Epithelial cell of esophagus (primary cell): ENCODE measurements at regions not wholly inside any gene's neighbourhood (a gene's known extent, or its start where the extent isn't known, plus 50 kb on each side); places are given as distances from the start of the nearest gene placed in this dataset.

Source experiments
- DNase-seq: peaks from one replicate; pipeline ENCODE4 v3.0.0; 2010; ENCODE audit warnings: low read depth
- H3K4me3 ChIP-seq: 2 replicates; pipeline ENCODE4 v1.5.1; 2011; ENCODE audit warnings: mild to moderate bottlenecking, low read length, control low read depth
- TF ChIP-seq, protein P1 (sequence below): IDR thresholded peaks from 2 replicates; pipeline ENCODE4 v1.5.1; 2011; ENCODE audit warnings: low read depth, mild to moderate bottlenecking, low read length, control low read depth, inconsistent platforms; ENCODE audit not compliant: insufficient read depth; ENCODE audit errors: missing control alignments

DNA sequence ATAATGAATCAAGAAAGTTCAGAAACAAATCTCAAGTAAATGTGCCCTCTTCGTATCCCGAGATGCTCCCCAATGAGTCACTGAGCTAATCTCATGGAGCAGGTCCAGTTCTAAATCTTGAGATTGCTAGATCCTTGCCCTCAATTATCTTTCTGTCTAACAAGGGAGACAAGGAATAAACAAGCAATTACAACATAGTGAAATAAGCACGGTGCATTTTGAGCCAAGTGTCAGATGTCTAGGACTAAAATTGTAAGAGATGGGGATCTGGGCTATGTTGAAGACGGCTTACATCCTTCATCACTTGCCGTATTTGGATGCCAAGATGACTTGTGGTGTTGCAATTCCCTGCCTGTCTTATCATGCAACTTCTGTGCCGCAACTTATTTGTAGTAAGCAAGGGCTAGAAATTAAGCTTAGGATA, 56.5 kb upstream of the ADGRF1 start:
- H3K4me3 ChIP-seq: no peak overlapping the region
- TF ChIP-seq, protein P1, sequence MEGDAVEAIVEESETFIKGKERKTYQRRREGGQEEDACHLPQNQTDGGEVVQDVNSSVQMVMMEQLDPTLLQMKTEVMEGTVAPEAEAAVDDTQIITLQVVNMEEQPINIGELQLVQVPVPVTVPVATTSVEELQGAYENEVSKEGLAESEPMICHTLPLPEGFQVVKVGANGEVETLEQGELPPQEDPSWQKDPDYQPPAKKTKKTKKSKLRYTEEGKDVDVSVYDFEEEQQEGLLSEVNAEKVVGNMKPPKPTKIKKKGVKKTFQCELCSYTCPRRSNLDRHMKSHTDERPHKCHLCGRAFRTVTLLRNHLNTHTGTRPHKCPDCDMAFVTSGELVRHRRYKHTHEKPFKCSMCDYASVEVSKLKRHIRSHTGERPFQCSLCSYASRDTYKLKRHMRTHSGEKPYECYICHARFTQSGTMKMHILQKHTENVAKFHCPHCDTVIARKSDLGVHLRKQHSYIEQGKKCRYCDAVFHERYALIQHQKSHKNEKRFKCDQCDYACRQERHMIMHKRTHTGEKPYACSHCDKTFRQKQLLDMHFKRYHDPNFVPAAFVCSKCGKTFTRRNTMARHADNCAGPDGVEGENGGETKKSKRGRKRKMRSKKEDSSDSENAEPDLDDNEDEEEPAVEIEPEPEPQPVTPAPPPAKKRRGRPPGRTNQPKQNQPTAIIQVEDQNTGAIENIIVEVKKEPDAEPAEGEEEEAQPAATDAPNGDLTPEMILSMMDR: no peak
- DNase-seq: peak; percentile 97

DNA sequence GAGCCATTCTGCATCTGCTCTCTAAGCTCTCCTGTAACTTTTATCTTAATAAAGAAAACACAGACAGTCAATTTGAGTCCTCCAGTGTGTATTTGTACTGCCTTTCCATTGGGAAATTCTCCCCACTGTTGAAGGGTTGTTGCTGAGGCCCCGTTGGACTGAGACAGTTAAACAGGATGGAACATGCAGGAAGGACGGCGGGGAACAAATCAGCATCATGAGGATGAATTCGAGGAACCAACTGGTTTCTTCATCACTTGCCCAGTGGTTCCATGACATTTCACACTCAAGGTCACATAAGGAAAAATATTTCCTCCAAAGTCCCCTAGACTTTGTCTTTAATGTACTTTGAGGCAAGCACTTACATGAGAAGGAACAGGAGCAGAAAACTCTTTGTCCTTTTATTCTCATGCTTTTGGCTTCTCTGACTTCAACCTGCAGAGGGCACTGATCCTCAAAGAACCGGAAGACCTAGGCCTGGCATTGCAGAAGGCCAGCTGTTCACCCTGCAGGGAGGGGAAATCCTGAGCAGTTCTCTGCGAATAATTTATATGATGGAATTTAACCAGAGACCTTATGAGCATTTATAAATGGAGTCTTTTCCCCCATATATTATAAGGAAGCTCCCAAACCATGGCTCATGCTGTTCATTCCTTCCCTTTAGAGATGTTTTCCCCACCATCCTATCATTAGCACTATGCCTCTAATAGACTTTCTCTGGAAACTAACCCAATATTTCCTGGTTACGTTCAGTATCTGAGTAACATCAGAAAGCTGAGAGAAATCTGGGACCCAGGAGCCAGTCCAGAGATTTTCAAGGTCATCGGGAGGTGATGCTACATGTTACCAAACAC, 55.2 kb upstream of the ADGRF1 start:
- TF ChIP-seq, protein P1: peak; percentile 80
- DNase-seq: peak; percentile 84
- no peak overlapping the region for H3K4me3 ChIP-seq

DNA sequence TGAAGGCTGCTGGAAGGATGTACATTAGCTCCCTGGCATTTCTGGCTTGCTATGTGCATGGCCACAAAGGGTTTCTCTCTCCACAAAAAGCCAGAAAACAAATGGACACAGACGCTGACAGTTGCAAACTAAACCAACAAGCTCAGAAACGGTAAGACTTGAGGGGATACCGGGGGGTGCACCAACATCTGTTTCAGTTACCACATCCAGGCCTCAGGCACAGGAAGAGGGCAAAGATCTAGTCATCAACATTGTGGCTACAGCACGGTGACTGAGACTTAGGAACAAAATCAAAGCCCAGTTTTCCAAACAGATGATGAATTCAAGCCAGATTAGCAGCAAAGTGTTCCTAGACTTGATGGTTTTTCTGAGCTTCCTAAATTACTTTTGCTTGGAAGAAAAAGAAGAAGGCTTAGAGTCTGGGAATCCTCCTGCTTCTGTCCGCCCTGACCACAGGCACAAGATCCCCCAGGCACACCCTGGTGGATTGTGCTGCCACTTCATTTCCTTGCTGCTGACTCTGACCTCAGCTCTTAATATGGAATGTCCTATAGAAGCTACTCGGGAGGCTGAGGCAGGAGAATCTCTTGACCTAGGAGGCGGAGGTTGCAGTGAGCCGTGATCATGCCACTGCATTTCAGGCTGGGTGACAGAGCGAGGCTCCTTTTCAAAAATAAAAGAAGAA, 54.2 kb upstream of the ADGRF1 start:
- H3K4me3 ChIP-seq: no peak overlapping the region
- no peak for DNase-seq
- TF ChIP-seq, protein P1: no peak

DNA sequence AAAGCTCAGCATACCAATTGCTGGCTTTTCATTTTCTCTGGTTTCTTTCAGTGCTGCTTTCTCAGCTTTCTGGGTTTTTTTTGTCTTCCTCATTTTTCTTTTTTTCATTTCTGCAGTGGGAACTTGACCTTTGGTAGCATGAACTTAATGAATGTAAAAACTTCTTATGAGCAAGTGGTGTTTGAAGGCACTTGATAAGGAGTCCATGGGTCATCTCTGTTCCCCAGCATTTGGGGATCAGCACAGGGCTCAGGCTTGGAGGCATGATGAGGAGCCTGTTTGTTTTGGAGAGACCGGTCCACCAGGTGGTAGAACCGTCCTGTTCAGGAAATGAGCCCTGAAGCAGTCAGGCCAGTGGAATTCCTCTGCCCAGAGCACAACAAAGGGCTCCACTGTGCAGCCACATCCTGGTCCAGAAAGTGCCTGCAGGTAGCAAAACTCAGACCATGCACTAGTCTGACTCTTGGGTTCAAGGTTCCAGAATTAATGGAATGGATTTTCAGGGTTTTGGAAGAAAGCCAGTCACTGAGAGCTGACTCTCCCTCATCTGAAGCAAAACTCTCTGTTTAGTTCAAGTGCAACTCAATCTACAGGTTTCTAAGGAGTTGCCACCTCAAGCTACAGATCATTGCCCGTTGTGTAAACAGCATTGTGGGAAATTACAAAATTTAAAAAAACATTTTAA, 52.3 kb upstream of the ADGRF1 start:
- peak; percentile 63 for DNase-seq
- no peak overlapping the region for H3K4me3 ChIP-seq
- TF ChIP-seq, protein P1: peak; percentile 38

DNA sequence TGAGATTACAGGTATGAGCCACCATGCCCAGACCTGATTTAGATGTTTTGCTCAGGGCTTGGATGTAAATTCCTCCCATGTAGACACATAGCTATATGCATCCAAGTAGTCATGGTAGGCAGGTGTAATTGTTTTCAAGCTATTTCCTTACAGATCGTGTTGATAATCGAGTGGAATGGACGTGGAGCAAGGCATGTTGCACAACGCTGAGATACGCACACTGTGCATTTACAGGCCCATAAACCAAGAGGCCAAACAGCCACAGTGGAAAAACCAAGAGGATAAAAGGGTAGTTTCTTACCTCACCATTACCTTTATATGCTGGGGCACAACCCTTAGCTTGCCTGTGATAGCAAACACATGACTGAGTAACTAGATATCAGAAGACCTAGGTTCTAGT, 51.0 kb upstream of the ADGRF1 start:
- H3K4me3 ChIP-seq: no peak overlapping the region
- DNase-seq: no peak
- TF ChIP-seq, protein P1: no peak

DNA sequence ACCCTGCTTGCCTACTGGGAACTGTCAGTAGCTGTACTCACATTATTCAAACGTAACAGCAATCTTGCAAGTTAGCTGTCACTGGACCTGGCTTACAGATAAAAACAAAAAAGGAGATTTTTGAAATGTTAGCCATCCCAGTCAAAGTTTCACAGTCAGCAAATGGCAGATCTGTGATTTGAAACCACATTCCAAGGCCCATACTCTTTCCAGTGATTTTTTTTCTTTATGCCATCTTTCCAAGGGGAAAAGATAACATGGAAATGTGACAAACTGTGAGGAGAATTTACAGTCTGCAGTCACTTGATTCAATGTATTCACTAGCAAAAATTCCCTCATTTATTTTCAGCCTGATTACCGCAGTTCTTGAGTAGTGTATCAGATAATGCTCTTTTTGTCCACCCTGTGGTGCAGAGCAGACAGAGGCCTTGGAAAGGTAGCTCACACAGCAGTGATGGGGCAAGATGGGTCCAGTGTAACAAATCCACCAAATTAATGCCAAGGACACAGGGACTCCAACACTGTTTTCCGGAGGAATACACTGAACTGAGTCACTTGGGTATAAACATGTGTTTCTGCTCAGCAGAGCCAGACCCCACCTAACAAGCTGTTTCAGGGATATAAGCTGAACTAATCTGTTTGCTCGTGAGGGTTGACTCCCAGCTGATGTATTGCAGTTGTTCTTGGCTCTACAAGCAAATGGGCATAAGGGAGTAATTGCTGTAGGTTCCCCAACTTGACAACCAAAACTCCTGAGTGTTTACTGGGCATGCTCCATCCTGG, 49.9 kb upstream of the ADGRF1 start:
- no peak for DNase-seq
- H3K4me3 ChIP-seq: no peak overlapping the region
- TF ChIP-seq, protein P1: no peak
